ENCODE measurements at regions not wholly inside any gene's neighbourhood (a gene's known extent, or its start where the extent isn't known, plus 50 kb on each side); places are given as distances from the start of the nearest gene placed in this dataset.
A peak's percentile ranks its signal among the peaks of the same experiment; 100 is the strongest.

GRCh38 chr1:193629875-193630274 is 443.5 kb upstream of the B3GALT2 start:
- peak in 1 of 2 experiments; percentile 2 for DNase-seq (ENCODE audit: low read depth in 2 of 2)

DNA sequence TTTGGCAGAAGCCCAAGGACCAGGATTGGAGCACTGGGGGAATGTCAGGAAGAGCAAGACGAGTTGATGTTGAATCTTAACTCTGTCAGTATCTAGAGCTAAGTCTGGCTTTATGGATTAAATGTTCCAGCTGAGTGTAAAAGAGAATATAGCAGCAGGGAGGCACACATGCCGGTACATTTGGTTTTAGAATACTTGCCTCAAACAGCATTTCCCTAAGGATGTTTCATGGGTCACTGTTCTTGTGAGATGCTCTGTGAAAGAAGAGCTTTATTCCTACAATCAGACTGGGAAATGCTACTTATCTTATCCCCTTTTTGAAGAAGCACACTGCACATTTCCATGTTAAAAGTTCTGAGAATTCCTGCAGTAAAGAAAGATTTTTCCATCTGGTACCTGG is 440.3 kb upstream of the B3GALT2 start:
- no peak for DNase-seq (ENCODE audit: low read depth in 2 of 2)

GRCh38 chr1:193625255-193625654 is 438.8 kb upstream of the B3GALT2 start:
- DNase-seq (ENCODE audit: low read depth in 2 of 2), result no peak

DNA sequence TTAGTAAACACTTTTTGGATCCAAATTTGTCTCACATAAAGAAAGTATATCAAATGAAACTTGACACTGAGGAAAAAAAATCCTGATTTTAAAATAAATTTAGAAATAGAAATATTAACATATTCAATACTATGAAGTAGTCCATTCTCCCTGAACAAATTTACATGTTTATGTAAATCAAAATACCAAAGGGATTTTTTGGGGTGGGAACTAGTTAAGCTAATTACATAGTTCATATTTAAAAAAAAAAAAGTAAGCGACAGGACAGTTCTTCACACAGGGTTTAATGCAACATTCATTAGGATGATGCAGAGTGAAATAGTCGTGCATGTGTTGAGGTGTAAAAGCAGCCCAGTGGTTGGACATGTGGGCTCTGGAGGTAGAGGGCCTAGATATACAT is 433.5 kb upstream of the B3GALT2 start:
- no peak for DNase-seq (ENCODE audit: low read depth in 2 of 2)

GRCh38 chr1:193614817-193615216 is 428.4 kb upstream of the B3GALT2 start:
- DNase-seq (ENCODE audit: low read depth in 2 of 2), result no peak

- no peak for DNase-seq (ENCODE audit: low read depth in 2 of 2)
These were observed 427.9 kb upstream of the B3GALT2 start for GRCh38 chr1:193614275-193614674.

- no peak for DNase-seq (ENCODE audit: low read depth in 2 of 2)
These were observed 426.6 kb upstream of the B3GALT2 start for GRCh38 chr1:193613041-193613440.

GRCh38 chr1:193609592-193609991 is 423.2 kb upstream of the B3GALT2 start:
- no peak for DNase-seq (ENCODE audit: low read depth in 2 of 2)

DNA sequence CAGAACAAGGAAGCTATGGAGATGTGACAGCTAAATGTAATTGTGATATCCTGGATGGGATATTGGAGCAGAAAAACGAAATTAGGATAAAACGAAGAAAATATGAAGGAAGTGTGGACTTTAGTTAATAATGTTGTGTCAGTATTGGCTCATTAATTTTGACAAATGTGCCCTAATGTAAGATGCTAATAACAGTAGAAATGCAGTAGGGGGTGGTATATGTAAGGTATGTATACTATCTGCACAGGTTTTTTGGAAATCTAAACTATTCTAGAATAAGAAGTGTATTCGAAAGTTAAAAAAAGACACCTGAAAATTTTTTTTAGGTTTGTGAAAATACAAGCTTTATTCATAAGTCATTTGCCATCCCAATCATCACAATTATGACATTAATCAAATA is 421.4 kb upstream of the B3GALT2 start:
- DNase-seq (ENCODE audit: low read depth in 2 of 2), result no peak

DNA sequence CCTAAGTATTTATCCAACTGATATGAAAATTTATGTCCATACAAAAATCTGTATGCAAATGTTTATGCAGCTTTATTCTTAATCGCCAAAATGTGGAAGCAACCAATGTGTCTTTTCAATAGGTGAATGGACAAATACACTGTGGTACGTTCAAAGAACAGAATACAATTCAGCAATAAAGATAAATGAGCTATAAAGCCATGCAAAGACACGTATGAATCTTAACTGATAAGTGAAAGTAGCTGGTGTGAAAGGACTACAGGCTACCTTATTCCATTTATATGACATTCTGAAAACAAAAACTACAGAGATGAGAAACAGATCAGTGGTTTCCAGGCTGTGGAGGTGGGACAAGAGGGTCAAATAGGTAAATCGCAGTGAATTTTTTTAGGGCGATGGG is 419.6 kb upstream of the B3GALT2 start:
- DNase-seq (ENCODE audit: low read depth in 2 of 2), result no peak

GRCh38 chr1:193602705-193603104 is 416.3 kb upstream of the B3GALT2 start:
- DNase-seq (ENCODE audit: low read depth in 2 of 2), result no peak

- no peak for DNase-seq (ENCODE audit: low read depth in 2 of 2)
These were observed 406.9 kb upstream of the B3GALT2 start for GRCh38 chr1:193593147-193593885.

DNA sequence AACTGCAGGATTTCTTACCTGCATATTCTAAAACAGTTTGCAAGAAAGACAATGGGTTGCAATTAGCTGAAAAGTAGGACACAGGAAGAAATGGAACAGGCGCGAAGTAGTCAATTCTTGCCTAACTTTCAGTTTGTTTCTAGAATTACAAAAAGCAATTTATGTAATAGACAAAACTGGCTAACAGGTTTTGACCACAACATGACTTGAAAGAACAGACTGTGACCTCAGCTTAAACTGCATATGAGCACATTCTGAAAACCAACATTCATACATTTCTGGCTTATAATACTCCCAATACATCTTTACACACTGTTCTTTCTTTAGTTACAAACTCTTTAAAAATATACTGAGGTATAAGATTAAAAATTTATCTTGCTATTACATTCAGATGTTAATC is 405.9 kb upstream of the B3GALT2 start:
- no peak for DNase-seq (ENCODE audit: low read depth in 2 of 2)

- no peak for DNase-seq (ENCODE audit: low read depth in 2 of 2)
These were observed 403.7 kb upstream of the B3GALT2 start for GRCh38 chr1:193590102-193590501.

DNA sequence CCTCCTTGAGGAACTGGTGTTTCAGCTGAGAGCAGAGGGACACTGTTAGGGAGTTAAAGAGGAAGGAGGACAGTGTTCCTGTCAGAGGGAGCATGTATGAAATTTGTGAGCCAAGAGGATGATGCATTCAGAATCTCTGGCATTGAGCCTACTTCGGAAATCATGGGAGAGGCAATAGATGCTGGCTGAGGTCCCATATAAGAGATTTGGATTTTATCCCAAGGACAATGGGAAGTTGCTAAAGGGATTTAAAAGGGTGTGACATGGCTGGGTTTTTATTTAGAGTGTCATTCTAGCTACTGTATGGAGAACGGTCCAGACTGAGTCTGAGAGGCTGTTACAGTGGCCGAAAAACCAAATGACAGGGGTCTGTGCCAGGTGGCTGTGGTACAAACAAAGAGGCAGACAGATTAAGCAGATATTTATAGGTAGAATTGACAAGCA is 403.2 kb upstream of the B3GALT2 start:
- DNase-seq (ENCODE audit: low read depth in 2 of 2), result peak; percentile 40 to 42

DNA sequence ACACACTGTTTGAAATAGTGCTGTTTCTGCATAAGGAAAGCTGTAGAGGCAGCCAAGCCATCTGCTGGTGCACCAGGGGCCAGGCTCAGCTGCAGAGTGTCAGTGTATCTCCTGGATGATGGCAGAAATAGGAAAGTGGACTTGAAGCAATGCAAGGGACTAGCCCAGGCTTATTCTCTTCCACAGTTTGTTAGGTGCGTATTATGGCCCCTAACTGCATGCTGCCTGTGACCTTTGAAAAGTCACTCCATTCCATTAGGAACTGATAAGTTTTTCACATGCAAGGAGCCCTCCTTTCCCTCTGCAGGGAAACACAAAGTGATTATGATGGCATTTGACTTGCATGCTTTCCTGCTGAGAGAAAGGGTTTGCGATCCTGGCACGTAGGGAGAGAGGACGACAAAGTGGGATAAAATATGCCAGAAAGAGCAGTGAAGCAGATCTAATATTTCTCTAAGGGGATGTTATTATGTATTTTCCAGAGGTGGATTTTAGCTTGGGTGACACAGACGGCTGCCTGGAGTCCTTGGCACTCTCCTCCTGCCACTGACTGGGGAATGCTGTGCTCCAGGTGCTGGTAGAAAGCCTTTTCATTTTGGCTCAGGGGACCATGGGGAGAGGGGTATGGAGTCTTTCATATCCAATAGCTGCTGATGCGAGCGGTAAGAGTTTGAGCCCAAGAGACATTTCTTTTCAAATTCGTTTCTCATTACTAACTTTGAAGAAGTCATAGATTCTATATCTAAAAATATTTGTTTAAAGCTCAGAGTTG is 402.1 kb upstream of the B3GALT2 start:
- no peak for DNase-seq (ENCODE audit: low read depth in 2 of 2)

DNA sequence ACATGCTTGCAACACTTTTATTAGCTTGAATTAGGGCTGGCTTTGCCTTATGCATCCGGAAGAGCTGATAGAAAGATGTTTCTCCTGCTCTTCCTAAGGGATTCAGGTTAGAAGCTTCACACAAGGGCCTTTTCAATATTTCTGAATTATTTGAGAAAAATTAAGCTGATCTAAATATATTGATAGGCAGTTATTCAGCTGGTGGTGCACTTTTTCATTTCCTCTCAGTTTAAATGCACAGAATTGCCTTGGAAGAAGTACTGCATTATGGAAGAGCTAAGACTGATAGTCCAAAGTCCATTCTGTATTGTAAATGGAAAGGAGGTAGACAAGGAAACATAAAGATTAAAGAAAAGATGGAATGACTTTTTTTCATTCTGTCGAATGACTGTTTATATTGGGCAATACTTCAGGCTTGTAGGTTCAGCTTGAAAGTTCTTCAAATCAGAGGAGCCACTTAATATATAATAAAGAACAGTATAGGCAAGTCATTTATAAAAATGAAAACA is 398.4 kb upstream of the B3GALT2 start:
- DNase-seq (ENCODE audit: low read depth in 2 of 2), result no peak

DNA sequence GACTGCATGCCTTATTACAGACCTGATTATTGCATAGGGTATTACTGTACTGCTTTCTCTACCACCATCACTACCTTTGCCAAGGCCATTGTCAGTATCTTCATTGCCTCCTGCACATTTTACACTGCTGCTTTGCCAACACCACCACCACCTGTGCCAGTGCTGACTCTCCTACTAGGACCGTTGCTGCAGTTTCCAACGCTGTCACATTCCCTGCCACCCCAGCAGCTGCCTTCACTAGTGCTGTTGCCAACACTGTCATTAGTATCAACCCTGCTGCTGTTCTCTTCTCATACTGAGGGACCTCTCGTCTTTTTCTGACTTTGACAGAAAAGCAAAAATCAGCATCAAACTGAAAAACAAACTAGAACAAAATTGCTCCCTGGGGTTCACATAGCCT is 394.9 kb upstream of the B3GALT2 start:
- DNase-seq (ENCODE audit: low read depth in 2 of 2), result no peak

DNA sequence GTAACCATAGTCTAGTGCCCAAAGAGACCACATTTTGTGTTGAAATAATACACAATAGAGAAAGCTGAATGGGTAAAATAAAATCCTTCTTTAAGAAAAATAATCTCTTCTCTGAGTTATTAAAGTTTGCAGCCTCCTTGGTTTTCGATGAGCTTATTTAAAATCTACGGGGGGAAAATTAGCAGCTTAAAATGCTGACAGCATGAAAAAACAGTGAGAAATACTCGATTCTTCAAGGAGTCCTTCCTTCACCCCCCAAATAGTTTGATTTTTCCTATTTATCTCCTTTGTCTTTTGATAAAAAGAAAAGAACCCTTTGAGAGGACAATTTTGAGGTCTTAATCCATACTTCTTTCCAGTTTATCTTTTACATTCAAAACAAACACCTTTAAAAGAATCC is 394.0 kb upstream of the B3GALT2 start:
- no peak for DNase-seq (ENCODE audit: low read depth in 2 of 2)

- DNase-seq (ENCODE audit: low read depth in 2 of 2), result no peak
These were observed 392.9 kb upstream of the B3GALT2 start for GRCh38 chr1:193579323-193579722.

DNA sequence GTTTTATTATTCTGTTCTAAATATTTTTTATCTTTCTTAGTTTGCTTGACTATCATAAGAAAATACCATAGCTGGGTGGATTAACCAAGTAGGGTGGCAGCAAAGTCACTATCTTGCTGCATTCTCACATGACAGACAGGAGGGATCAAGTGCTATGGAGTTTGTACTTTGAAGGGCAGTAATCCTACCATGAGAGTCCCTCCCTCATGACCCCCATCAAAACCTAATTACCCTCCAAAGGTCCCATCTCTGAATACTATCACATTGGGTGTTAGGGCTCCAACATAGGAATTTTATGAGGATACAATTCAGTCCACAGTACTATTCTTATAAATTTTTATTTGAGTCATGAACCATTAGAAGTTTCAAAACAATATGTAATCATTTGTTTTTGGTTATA is 388.5 kb upstream of the B3GALT2 start:
- no peak for DNase-seq (ENCODE audit: low read depth in 2 of 2)

GRCh38 chr1:193569983-193570269 is 383.5 kb upstream of the B3GALT2 start:
- no peak for DNase-seq (ENCODE audit: low read depth in 2 of 2)
